ENCODE measurements at regions not wholly inside any gene's neighbourhood (a gene's known extent, or its start where the extent isn't known, plus 50 kb on each side); places are given as distances from the start of the nearest gene placed in this dataset.

DNA sequence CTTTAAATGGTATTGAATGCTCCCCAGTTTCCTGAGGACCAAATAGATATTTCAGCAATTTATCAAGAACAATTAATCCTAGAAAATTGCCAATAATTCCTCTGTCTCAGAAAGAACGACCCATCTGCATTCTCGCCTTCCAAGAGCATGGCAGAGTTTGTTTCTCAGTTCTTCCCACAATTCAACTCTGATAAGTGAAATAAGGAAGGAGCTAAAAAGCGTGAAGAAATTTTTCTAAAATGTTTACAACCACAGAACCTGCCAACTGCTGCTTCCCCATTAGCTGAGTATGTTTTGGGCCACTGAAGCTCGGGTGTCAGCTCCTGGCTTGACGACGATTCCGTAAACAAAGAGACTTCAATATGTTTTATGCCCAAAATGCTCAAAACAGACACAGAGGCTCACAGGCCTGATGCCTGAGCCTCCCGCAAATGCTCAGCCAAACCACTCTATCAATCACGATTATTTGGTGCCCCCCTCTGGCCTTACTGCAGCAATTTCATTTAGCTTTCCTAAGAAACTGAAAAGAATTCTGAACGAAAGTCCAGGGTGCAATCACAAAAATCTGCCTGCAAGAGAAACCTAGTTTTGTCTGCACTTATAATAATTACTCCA is 259.2 kb upstream of the CCDC54 start:
- H3K27ac ChIP-seq (ENCODE audit: low read depth in 2 of 2, low read length in 1 of 2), result no peak overlapping the region
- H3K79me2 ChIP-seq (ENCODE audit: insufficient read depth), result no peaks in the 10 kb centered on the region
- H3K36me3 ChIP-seq (replicated peaks in 1 of 2; ENCODE audit: control insufficient read depth in 1 of 2, insufficient read depth in 2 of 2, low read length in 1 of 2), result no peaks in the 10 kb centered on the region
- H3K9me3 ChIP-seq, result no peaks in the 10 kb centered on the region
- TF ChIP-seq RAD21 (IDR thresholded peaks at IDR 0.05; ENCODE audit: low read length) (peak; percentile 87), RXRA (IDR thresholded peaks at IDR 0.05; ENCODE audit: borderline replicate concordance, low read depth) (no peak), CHD2 (IDR thresholded peaks at IDR 0.05; ENCODE audit: low read length, partially characterized antibody) (no peak), FOSL2 (IDR thresholded peaks at IDR 0.05; ENCODE audit: borderline replicate concordance, low read depth) (no peak), JUND (IDR thresholded peaks at IDR 0.05) (no peak), SMC3 (IDR thresholded peaks at IDR 0.05; ENCODE audit: low read depth, low read length) (peak; percentile 65), EZH2phosphoT487 (IDR thresholded peaks at IDR 0.05; ENCODE audit: borderline replicate concordance, low read depth) (no peak), MXI1 (IDR thresholded peaks at IDR 0.05; ENCODE audit: low read depth, low read length) (no peak)
- TF ChIP-seq, protein P1, sequence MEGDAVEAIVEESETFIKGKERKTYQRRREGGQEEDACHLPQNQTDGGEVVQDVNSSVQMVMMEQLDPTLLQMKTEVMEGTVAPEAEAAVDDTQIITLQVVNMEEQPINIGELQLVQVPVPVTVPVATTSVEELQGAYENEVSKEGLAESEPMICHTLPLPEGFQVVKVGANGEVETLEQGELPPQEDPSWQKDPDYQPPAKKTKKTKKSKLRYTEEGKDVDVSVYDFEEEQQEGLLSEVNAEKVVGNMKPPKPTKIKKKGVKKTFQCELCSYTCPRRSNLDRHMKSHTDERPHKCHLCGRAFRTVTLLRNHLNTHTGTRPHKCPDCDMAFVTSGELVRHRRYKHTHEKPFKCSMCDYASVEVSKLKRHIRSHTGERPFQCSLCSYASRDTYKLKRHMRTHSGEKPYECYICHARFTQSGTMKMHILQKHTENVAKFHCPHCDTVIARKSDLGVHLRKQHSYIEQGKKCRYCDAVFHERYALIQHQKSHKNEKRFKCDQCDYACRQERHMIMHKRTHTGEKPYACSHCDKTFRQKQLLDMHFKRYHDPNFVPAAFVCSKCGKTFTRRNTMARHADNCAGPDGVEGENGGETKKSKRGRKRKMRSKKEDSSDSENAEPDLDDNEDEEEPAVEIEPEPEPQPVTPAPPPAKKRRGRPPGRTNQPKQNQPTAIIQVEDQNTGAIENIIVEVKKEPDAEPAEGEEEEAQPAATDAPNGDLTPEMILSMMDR (IDR thresholded peaks at IDR 0.05), result peak; percentile 78
- H3K4me1 ChIP-seq (ENCODE audit: control insufficient read depth in 1 of 2, insufficient read depth in 2 of 2, low read depth in 1 of 2, low read length in 1 of 2), result peaks cover 0 to 4% of the 10 kb centered on the region in 2 experiments; a peak in 2 of 4 replicates
- 42% methylated on average over 10 of the region's 10 CpGs for WGBS (ENCODE audit: low lambda C conversion rate)
- H4K20me1 ChIP-seq (ENCODE audit: insufficient read depth), result no peaks in the 10 kb centered on the region
- POLR2A ChIA-PET, result no interaction called here
- peaks cover 6% of the 10 kb centered on the region for H3F3A ChIP-seq (replicated peaks; ENCODE audit: insufficient read depth)
- H3K4me2 ChIP-seq, result no peak overlapping the region
- H3K9me2 ChIP-seq, result no peaks in the 10 kb centered on the region
- peak; percentile 70 for DNase-seq
- H3K4me3 ChIP-seq (ENCODE audit: low read depth in 2 of 2, low read length in 1 of 2), result no peak overlapping the region; a peak in 1 of 4 replicates
- H3K9ac ChIP-seq, result no peak overlapping the region
- no peaks in the 10 kb centered on the region for H3K27me3 ChIP-seq (ENCODE audit: insufficient read depth)
- CTCF ChIA-PET, result interaction anchor here (0.6 to 1.8 kb wide), 28 partner anchors 9 to 1600 kb away, joined by 3 to 15 read pairs (median 3); no protein-coding TSS in a partner anchor
- peak overlapping the region; percentile 73; the same call in 1 of the 2 replicates for H2AFZ ChIP-seq (ENCODE audit: low read depth)

- no peaks in the 10 kb centered on the region for H3K9me2 ChIP-seq
- H3K4me3 ChIP-seq (ENCODE audit: low read depth in 2 of 2, low read length in 1 of 2), result no peak overlapping the region
- peaks cover 0 to 2% of the 10 kb centered on the region in 2 experiments; a peak in 1 of 4 replicates for H3K4me1 ChIP-seq (ENCODE audit: control insufficient read depth in 1 of 2, insufficient read depth in 2 of 2, low read depth in 1 of 2, low read length in 1 of 2)
- H3F3A ChIP-seq (replicated peaks; ENCODE audit: insufficient read depth), result no peaks in the 10 kb centered on the region
- no peaks in the 10 kb centered on the region for H3K79me2 ChIP-seq (ENCODE audit: insufficient read depth)
- H3K27me3 ChIP-seq (ENCODE audit: insufficient read depth), result no peaks in the 10 kb centered on the region
- H3K4me2 ChIP-seq, result no peak overlapping the region
- H2AFZ ChIP-seq (ENCODE audit: low read depth), result no peak overlapping the region
- no peaks in the 10 kb centered on the region for H3K36me3 ChIP-seq (replicated peaks in 1 of 2; ENCODE audit: control insufficient read depth in 1 of 2, insufficient read depth in 2 of 2, low read length in 1 of 2)
- ChIA-PET CTCF (interaction anchor here (0.7 kb wide), 1 partner anchor 11 kb away, joined by 3 read pairs; no protein-coding TSS in a partner anchor), POLR2A (no interaction called here)
- H3K9me3 ChIP-seq, result no peaks in the 10 kb centered on the region
- no peaks in the 10 kb centered on the region for H4K20me1 ChIP-seq (ENCODE audit: insufficient read depth)
- WGBS (ENCODE audit: low lambda C conversion rate), result 35% methylated on average over 1 of the region's 1 CpG
- no peak overlapping the region for H3K9ac ChIP-seq
- no peak overlapping the region for H3K27ac ChIP-seq (ENCODE audit: low read depth in 2 of 2, low read length in 1 of 2)
- TF ChIP-seq TCF12 (IDR thresholded peaks at IDR 0.05) (peak; percentile 65), IRF3 (IDR thresholded peaks at IDR 0.05; ENCODE audit: low read depth, low read length) (no peak)
- DNase-seq, result no peak
Measured at GRCh38 chr3:107124885-107125284, 252.4 kb upstream of the CCDC54 start.

All from SK-N-SH (cell line).